HUES6 (cell line): ENCODE measurements at regions not wholly inside any gene's neighbourhood (a gene's known extent, or its start where the extent isn't known, plus 50 kb on each side); places are given as distances from the start of the nearest gene placed in this dataset.

Experiments
- H3K27ac ChIP-seq: 2 replicates; pipeline ENCODE4 v1.7.0; 2013; ENCODE audit warnings: low read depth, mild to moderate bottlenecking, low read length, inconsistent platforms
- H3K27me3 ChIP-seq: 2 replicates; pipeline ENCODE4 v1.6.1; 2013; ENCODE audit warnings: low read length; ENCODE audit not compliant: control insufficient read depth, insufficient read depth
- H3K36me3 ChIP-seq: 2 replicates; pipeline ENCODE4 v1.6.1; 2013; ENCODE audit warnings: low read length; ENCODE audit not compliant: control insufficient read depth, insufficient read depth
- H3K4me1 ChIP-seq: 2 replicates; pipeline ENCODE4 v1.6.1; 2013; ENCODE audit warnings: low read length; ENCODE audit not compliant: control insufficient read depth, insufficient read depth
- H3K4me3 ChIP-seq: 2 replicates; pipeline ENCODE4 v1.5.1; 2013; ENCODE audit warnings: low read depth, low read length
- H3K9ac ChIP-seq: one replicate; pipeline ENCODE4 v1.6.1; 2013; ENCODE audit warnings: mild to moderate bottlenecking, low read length
- H3K9me3 ChIP-seq: 2 replicates; pipeline ENCODE4 v1.6.1; 2013; ENCODE audit warnings: low read depth, low read length; ENCODE audit not compliant: control insufficient read depth, insufficient read depth

DNA sequence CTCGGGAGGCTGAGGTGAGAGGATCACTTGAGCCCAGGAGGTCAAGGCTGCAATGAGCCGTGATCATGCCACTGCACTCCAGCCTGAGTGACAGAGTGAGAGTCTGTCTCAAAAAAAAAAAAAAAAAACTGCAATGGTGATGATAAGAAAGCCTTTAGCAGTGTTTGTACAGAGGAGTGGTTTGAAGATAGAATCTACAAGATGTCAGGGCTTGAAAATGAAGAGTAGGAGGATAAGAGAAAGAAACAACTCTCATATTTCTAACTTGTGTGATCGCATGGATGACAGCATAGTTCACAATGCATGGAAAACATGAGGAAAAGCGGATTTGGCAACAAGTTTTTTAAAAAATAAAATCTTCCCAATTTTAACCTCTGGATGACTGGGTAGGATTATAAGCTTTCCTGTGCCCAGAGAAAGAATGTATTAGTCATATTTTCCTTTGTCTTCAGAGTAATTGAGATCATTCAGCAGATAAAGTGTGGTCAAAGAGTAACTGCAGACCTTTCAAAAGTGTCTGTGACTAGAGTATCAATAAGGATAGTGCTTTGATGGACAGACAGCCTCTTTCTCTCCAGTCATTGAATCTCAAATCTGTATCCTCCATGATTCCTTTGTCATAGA is 328.1 kb downstream of the CASP12 start:
- H3K36me3 ChIP-seq, result no peaks in the 10 kb centered on the region
- peaks cover 9% of the 10 kb centered on the region for H3K9me3 ChIP-seq
- no peaks in the 10 kb centered on the region for H3K27me3 ChIP-seq
- no peak overlapping the region for H3K27ac ChIP-seq
- no peak overlapping the region for H3K4me3 ChIP-seq
- H3K9ac ChIP-seq, result no peak overlapping the region
- H3K4me1 ChIP-seq, result no peaks in the 10 kb centered on the region

DNA sequence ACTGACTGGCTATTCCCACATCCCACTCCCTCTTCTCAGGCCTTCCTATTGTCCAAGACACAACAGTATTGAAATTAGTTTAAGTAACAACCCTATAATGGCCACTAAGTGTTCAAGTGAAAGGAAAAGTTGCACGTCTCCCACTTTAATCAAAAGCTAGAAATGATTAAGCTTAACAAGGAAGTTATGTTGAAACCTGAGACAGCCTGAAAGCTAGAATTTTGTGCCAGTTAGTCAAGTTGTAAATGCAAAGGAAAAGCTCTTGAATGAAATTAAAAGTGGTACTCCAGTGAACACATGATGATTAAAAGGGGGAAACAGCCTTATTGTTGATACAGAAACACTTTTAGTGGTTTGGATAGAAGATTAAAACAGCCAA is 332.7 kb downstream of the CASP12 start:
- Histone ChIP-seq H3K27me3 (no peaks in the 10 kb centered on the region), H3K9ac (no peak overlapping the region), H3K4me3 (no peak overlapping the region), H3K4me1 (no peaks in the 10 kb centered on the region), H3K27ac (no peak overlapping the region), H3K36me3 (no peaks in the 10 kb centered on the region), H3K9me3 (peaks cover 9% of the 10 kb centered on the region; the same call in 1 of the 2 replicates)

DNA sequence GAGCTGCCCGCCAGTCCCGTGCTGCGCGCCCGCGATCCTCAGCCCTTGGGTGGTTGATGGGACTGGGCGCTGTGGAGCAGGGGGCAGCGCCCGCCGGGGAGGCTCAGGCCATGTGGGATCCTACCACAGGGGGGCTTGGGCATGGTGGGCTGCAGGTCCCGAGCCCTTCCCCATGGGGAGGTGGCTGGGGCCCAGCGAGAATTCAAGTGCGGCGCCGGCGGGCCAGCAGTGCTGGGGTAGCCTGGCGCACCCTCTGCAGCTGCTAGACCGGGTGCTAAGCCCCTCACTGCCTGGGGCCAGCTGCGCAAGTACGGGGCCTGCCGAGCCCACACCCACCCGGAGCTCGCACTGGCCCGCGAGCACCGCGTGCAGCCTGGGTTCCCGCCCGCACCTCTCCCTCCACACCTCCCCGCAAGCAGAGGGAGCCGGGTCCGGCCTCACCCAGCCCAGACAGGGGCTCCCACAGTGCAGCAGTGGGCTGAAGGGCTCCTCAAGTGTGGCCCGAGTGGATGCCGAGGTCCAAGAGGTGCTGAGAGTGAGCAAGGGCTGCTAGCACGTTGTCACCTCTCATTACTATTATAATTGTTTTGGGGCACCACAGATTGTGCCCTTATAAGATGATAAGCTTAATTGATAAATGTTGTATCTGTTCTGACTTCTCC is 333.2 kb downstream of the CASP12 start:
- Histone ChIP-seq H3K27ac (no peak overlapping the region), H3K9me3 (peaks cover 9% of the 10 kb centered on the region; the same call in 1 of the 2 replicates), H3K9ac (no peak overlapping the region), H3K4me3 (no peak overlapping the region), H3K27me3 (no peaks in the 10 kb centered on the region), H3K36me3 (no peaks in the 10 kb centered on the region), H3K4me1 (no peaks in the 10 kb centered on the region)

DNA sequence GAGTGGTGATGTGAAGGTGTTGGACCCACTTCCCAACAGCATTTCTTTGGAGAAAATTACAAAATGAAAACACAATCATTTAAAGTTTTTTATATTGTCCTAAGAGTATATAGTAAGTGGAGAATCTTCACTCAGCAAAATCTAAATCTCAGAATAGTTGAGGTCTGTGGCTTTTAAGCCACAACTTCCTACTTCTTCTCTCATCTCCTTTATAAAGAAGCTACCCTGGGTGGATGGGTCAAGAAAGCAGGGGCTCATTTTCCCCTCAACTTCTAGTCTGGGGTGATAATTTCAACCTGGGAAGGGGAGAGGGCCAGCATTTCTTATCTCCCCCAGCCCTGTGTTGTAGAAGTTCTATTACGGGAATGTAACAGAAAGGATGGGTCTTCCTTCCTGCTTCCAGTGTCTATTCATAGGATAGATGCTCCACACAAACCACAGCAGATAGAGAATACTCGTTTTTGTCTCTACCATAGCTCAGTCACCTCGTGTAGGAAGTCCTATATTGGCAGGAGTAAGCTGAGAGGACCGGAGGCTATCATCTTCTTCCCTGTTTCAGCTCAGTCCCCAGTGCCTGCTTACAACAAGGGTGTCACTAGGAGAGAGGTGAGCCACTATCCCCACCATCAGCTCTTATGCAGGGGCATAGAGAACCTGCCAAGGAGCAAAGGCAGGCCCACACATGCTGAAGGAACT is 341.5 kb downstream of the CASP12 start:
- Histone ChIP-seq H3K27me3 (no peaks in the 10 kb centered on the region), H3K4me3 (no peak overlapping the region), H3K27ac (no peak overlapping the region), H3K9me3 (no peaks in the 10 kb centered on the region), H3K4me1 (no peaks in the 10 kb centered on the region), H3K36me3 (no peaks in the 10 kb centered on the region), H3K9ac (no peak overlapping the region)

DNA sequence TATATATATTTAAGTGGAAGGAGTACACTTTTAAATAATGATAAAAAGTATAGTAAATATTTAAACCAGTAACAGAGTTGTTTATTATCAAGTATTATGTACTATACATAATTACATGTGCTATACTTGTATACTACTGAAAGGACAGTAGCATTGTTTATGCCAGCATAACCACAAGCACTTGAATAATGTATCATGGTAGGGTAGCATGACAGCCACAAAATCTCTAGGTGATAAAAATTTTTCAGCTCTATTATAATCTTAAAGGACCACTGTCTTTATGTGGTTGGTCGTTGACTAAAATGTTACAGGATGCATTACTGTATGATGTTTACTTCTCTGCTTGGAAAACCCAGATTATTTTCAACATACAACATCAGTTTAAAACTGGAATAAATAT is 349.2 kb downstream of the CASP12 start:
- Histone ChIP-seq H3K9me3 (no peaks in the 10 kb centered on the region), H3K9ac (no peak overlapping the region), H3K27me3 (no peaks in the 10 kb centered on the region), H3K36me3 (no peaks in the 10 kb centered on the region), H3K27ac (no peak overlapping the region), H3K4me3 (no peak overlapping the region), H3K4me1 (no peaks in the 10 kb centered on the region)

DNA sequence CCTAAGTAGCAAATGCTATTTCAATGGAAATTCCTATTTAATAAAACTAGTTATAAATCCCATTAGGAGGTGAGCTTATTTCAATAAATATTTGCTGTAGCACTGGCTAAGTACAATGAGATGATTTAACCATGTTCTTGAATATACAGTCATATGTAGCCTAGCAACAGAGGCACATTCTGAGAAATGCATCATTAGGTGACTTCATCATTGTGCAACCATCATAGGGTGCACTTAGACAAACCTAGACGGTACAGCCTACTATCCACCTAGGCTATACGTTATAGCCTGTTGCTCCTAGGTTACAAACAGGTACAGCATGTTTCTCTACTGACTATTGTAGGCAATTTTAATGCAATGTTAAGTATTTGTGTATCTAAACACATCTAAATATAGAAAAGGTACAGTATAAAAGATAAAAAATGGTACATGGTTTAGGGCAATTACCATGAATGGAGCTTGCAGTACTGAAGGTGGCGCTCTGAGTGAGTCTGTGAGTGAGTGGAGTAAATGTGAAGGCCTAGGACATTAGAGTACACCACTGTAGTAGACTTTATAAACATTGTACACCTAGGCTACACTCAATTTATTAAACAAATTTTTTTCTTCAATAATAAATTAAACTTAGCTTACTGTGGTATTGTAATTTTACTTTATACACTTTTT is 350.1 kb downstream of the CASP12 start:
- Histone ChIP-seq H3K9me3 (no peaks in the 10 kb centered on the region), H3K27me3 (no peaks in the 10 kb centered on the region), H3K4me3 (no peak overlapping the region), H3K36me3 (no peaks in the 10 kb centered on the region), H3K4me1 (no peaks in the 10 kb centered on the region), H3K27ac (no peak overlapping the region), H3K9ac (no peak overlapping the region)

DNA sequence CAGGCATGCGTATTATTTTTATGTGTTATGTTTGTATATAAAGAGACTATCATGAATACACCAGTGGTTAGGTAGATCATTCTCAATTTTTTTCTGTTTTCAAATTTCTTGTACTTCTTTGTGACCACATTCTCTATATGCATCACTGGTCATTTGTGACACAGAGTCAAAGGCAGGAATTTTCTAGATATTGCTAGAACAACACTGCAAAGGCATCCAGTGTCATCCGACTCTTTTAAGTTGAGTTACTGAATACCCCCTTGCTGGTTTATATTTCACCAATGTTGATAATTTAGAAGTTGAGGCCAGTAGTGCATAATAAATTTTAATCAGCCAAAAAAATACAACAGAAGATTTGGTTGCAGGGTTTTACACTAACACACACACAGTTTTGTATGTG is 351.8 kb downstream of the CASP12 start:
- Histone ChIP-seq H3K9me3 (no peaks in the 10 kb centered on the region), H3K27ac (no peak overlapping the region), H3K36me3 (no peaks in the 10 kb centered on the region), H3K4me3 (no peak overlapping the region), H3K9ac (no peak overlapping the region), H3K4me1 (no peaks in the 10 kb centered on the region), H3K27me3 (no peaks in the 10 kb centered on the region)

DNA sequence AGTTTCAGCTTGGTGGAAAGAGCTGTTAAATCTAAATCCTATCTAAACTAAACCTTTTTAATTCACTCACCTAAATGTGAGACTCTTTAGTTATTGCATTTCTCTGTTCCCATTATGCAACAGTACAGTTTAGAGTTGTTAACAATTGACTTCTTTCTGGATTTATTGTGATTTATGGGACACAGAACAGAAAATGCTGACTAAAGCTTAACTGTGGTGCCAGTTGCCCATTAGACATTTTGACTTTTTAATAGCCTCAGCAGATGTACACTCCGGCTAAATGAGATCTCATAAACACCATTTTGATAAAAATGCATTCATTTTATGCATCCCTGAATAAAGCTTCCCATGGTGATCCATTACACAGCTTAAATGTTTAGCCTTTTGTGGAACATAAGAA is 356.6 kb downstream of the CASP12 start:
- no peaks in the 10 kb centered on the region for H3K27me3 ChIP-seq
- no peak overlapping the region for H3K4me3 ChIP-seq
- H3K27ac ChIP-seq, result no peak overlapping the region
- H3K36me3 ChIP-seq, result no peaks in the 10 kb centered on the region
- no peak overlapping the region for H3K9ac ChIP-seq
- no peaks in the 10 kb centered on the region for H3K9me3 ChIP-seq
- H3K4me1 ChIP-seq, result no peaks in the 10 kb centered on the region

DNA sequence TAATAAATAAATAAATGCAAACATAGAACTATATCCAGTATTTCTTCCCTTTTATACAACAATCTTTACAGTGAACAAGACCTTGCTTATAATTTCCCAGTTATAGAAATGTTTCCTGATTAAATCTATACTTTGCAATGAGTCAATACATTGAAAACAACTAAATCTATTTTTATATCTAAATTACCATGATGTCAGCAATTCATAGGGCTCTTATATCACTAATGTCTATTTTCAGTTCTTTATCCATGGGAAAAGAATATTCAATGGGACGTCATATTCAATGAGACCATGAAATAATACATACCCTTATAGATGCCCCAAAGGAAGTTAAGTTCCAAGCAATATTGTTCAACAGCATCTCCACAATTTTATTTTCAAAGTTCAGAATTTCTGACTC is 359.9 kb downstream of the CASP12 start:
- H3K9me3 ChIP-seq, result no peaks in the 10 kb centered on the region
- H3K9ac ChIP-seq, result no peak overlapping the region
- H3K4me1 ChIP-seq, result peaks cover 5% of the 10 kb centered on the region
- H3K27me3 ChIP-seq, result no peaks in the 10 kb centered on the region
- no peak overlapping the region for H3K27ac ChIP-seq
- no peak overlapping the region for H3K4me3 ChIP-seq
- no peaks in the 10 kb centered on the region for H3K36me3 ChIP-seq

DNA sequence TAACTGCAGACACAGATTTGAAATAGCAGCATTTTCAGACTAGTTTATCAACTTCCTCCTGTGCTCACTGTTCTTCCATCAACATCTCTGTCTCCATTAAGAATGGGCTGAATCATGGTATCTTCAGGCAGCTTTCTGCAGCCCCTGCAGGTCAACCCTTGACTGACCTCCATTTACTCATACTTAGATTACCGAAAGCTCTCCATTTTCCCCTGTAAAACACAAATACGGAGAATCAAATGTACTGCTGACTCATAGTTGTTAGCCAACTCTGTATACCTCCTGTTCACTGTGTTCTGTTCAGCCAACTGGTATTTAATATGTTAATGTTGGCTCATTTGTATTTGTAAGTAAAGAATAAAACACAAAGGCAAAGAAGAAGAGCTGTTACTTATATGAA is 364.0 kb downstream of the CASP12 start:
- no peak overlapping the region for H3K9ac ChIP-seq
- peak overlapping the region; percentile 7 for H3K27ac ChIP-seq
- no peaks in the 10 kb centered on the region for H3K27me3 ChIP-seq
- H3K4me3 ChIP-seq, result no peak overlapping the region
- H3K9me3 ChIP-seq, result no peaks in the 10 kb centered on the region
- H3K36me3 ChIP-seq, result no peaks in the 10 kb centered on the region
- H3K4me1 ChIP-seq, result peaks cover 5% of the 10 kb centered on the region

DNA sequence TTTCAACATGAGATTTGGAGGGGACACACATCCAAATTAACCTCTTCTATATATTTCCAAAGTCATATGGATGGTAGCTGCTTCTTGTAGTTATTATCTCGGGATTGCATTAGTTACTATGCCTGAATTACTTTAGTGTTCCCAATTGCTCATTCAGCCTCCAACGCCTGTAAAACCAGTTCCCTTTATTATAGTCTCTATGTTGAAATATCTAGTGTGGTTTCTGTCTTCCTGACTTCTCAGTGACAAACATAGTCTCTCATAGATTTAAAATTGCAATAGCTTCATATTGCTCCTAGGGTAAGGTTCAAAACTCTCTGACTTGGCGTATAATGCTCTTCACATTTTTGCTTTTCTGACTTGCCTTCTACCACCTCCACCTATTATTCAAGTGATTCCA is 366.4 kb downstream of the CASP12 start:
- no peak overlapping the region for H3K9ac ChIP-seq
- H3K27me3 ChIP-seq, result no peaks in the 10 kb centered on the region

More for the DNA sequence above, 366.4 kb downstream of the CASP12 start:
- Histone ChIP-seq H3K9me3 (no peaks in the 10 kb centered on the region), H3K4me1 (peaks cover 5% of the 10 kb centered on the region), H3K36me3 (no peaks in the 10 kb centered on the region), H3K27ac (no peak overlapping the region), H3K4me3 (no peak overlapping the region)
